Fibroblast of lung (primary cell): ENCODE measurements at regions not wholly inside any gene's neighbourhood (a gene's known extent, or its start where the extent isn't known, plus 50 kb on each side); places are given as distances from the start of the nearest gene placed in this dataset.

ENCODE experiments used
- DNase-seq, 2 donors: peaks; one replicate each; pipeline versions ENCODE4 v3.0.0 to v3.0.0-alpha.2; 2010; ENCODE audit warnings: low read depth in 2 of 2
- H2AFZ ChIP-seq: 2 replicates; pipeline ENCODE4 v1.5.1; 2012; ENCODE audit warnings: low read length, control low read depth, inconsistent platforms
- H3K27ac ChIP-seq: 2 replicates; pipeline ENCODE4 v1.5.1; 2011; ENCODE audit warnings: low read length, control low read depth; ENCODE audit not compliant: insufficient read depth
- H3K27me3 ChIP-seq: 2 replicates; pipeline ENCODE4 v1.5.1; 2011; ENCODE audit warnings: mild to moderate bottlenecking, low read length; ENCODE audit not compliant: control insufficient read depth, insufficient read depth
- H3K36me3 ChIP-seq: 2 replicates; pipeline ENCODE4 v1.5.1; 2011; ENCODE audit warnings: low read length; ENCODE audit not compliant: control insufficient read depth, insufficient read depth
- H3K4me1 ChIP-seq: 2 replicates; pipeline ENCODE4 v1.5.1; 2011; ENCODE audit warnings: low read length; ENCODE audit not compliant: control insufficient read depth, insufficient read depth; ENCODE audit errors: extremely low read depth
- H3K4me2 ChIP-seq: 2 replicates; pipeline ENCODE4 v1.5.1; 2011; ENCODE audit warnings: low read length, control low read depth; ENCODE audit not compliant: insufficient read depth; ENCODE audit errors: extremely low read depth
- H3K4me3 ChIP-seq, 4 experiments: fragments of 200-600 bp in 1 of 4; sonication (generic) in 1 of 4; replicated peaks in 1 of 4; 2 replicates each; pipeline ENCODE4 v1.5.1; 2011 to 2016; ENCODE audit warnings: low read length in 4 of 4, low read depth in 3 of 4, mild to moderate bottlenecking in 3 of 4, control low read depth in 2 of 4, inconsistent platforms in 1 of 4, mixed read lengths in 1 of 4; ENCODE audit not compliant: insufficient read depth in 1 of 4; ENCODE audit errors: control extremely low read depth in 1 of 4
- H3K79me2 ChIP-seq: 2 replicates; pipeline ENCODE4 v1.5.1; 2012; ENCODE audit warnings: mild to moderate bottlenecking, low read length, inconsistent platforms; ENCODE audit not compliant: control insufficient read depth, insufficient read depth
- H3K9ac ChIP-seq: 2 replicates; pipeline ENCODE4 v1.5.1; 2011; ENCODE audit warnings: mild to moderate bottlenecking, low read length, control low read depth; ENCODE audit not compliant: insufficient read depth
- H3K9me3 ChIP-seq: 2 replicates; pipeline ENCODE4 v1.5.1; 2012; ENCODE audit warnings: low read depth, low read length; ENCODE audit not compliant: control insufficient read depth, insufficient read depth
- H4K20me1 ChIP-seq: 2 replicates; pipeline ENCODE4 v1.5.1; 2011; ENCODE audit warnings: low read length; ENCODE audit not compliant: control insufficient read depth, insufficient read depth; ENCODE audit errors: extremely low read depth
- CTCF ChIP-seq, 2 donors: IDR thresholded peaks in 1 of 2; conservative IDR thresholded peaks in 1 of 2; 1 replicate in 1 of 2; 2 replicates in 1 of 2; pipeline ENCODE4 v1.5.1; 2011 to 2012; ENCODE audit warnings: low read length in 2 of 2, control low read depth in 1 of 2, inconsistent platforms in 1 of 2, low read depth in 1 of 2, mild to moderate bottlenecking in 1 of 2
- EZH2 ChIP-seq: IDR thresholded peaks from 2 replicates; pipeline ENCODE4 v1.5.1; 2012; ENCODE audit warnings: low read length, control low read depth, mild to moderate bottlenecking; ENCODE audit errors: missing control alignments

DNA sequence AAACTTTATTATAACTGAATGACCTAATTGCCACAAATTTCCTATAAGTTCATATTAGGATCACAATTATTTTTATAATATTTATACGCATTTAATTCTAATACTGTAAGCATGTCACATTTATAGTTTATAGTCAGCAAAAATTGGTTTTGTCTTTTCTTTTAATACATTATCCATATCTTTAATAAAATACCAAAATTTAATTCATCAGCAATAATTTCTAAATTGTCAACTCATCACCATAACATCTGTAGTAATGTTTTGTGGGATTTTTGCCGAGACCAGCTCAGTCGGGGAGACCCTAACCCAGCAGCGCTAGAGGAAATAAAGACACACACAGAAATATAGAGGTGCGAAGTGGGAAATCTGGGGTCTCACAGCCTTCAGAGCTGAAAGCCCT is 254.2 kb downstream of the KIF21A start:
- TF ChIP-seq EZH2 (no peak), CTCF (conservative IDR thresholded peaks at IDR 0.05 in 1 of 2, IDR thresholded peaks at IDR 0.05 in 1 of 2; ENCODE audit: low read depth in 1 of 2, low read length in 2 of 2) (no peak)
- H3K9me3 ChIP-seq: no peaks in the 10 kb centered on the region
- DNase-seq: no peak

DNA sequence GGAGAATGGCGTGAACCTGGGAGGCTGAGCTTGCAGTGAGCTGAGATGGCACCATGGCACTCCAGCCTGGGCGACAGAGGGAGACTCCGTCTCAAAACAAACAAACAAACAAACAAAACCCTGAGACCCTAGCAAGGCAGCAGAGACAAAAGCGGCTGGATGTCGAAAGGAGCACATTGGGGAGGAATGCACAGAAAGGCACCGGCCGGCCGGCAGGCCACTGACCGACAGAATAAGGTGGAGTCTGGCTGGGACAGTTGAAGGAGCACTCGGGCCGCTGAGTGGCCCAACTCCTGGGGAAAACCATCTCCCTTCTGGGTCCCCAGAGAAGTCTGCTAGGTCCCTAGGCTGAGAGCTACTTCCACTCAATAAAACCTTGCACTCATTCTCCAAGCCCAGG is 256.2 kb downstream of the KIF21A start:
- H3K4me2 ChIP-seq: no peak overlapping the region
- no peaks in the 10 kb centered on the region for H3K36me3 ChIP-seq
- no peak overlapping the region for H3K4me3 ChIP-seq
- no peaks in the 10 kb centered on the region for H3K9me3 ChIP-seq
- H3K27ac ChIP-seq: no peak overlapping the region
- no peak for TF ChIP-seq EZH2
- no peak for TF ChIP-seq CTCF (conservative IDR thresholded peaks at IDR 0.05 in 1 of 2, IDR thresholded peaks at IDR 0.05 in 1 of 2; ENCODE audit: low read depth in 1 of 2, low read length in 2 of 2)
- no peaks in the 10 kb centered on the region for H3K79me2 ChIP-seq
- H3K27me3 ChIP-seq: no peaks in the 10 kb centered on the region
- H3K4me1 ChIP-seq: no peaks in the 10 kb centered on the region
- no peaks in the 10 kb centered on the region for H4K20me1 ChIP-seq
- no peak overlapping the region for H3K9ac ChIP-seq
- no peak overlapping the region for H2AFZ ChIP-seq
- DNase-seq: no peak

More for the DNA sequence above, 254.2 kb downstream of the KIF21A start:
- H3K4me1 ChIP-seq: no peaks in the 10 kb centered on the region
- no peak overlapping the region for H2AFZ ChIP-seq
- H3K79me2 ChIP-seq: no peaks in the 10 kb centered on the region
- no peak overlapping the region for H3K27ac ChIP-seq
- no peak overlapping the region for H3K9ac ChIP-seq
- no peaks in the 10 kb centered on the region for H4K20me1 ChIP-seq
- no peaks in the 10 kb centered on the region for H3K27me3 ChIP-seq
- H3K36me3 ChIP-seq: no peaks in the 10 kb centered on the region
- H3K4me2 ChIP-seq: no peak overlapping the region
- H3K4me3 ChIP-seq: no peak overlapping the region

GRCh38 chr12:39178837-39179236 is 264.1 kb downstream of the KIF21A start:
- TF ChIP-seq EZH2: no peak
- no peak for TF ChIP-seq CTCF (conservative IDR thresholded peaks at IDR 0.05 in 1 of 2, IDR thresholded peaks at IDR 0.05 in 1 of 2; ENCODE audit: low read depth in 1 of 2, low read length in 2 of 2)
- H3K4me2 ChIP-seq: no peak overlapping the region
- DNase-seq: no peak

More at GRCh38 chr12:39178837-39179236, 264.1 kb downstream of the KIF21A start:
- Histone ChIP-seq H3K9ac (no peak overlapping the region), H3K27ac (no peak overlapping the region), H3K4me3 (no peak overlapping the region), H3K27me3 (no peaks in the 10 kb centered on the region), H3K36me3 (no peaks in the 10 kb centered on the region), H3K9me3 (no peaks in the 10 kb centered on the region), H4K20me1 (no peaks in the 10 kb centered on the region), H3K79me2 (no peaks in the 10 kb centered on the region), H2AFZ (no peak overlapping the region), H3K4me1 (no peaks in the 10 kb centered on the region)
